GM13976 (cell line): ENCODE measurements at regions not wholly inside any gene's neighbourhood (a gene's known extent, or its start where the extent isn't known, plus 50 kb on each side); places are given as distances from the start of the nearest gene placed in this dataset.

Experiments used
- DNase-seq: peaks from one replicate; pipeline ENCODE4 v3.0.0; 2012; ENCODE audit warnings: low spot score
- CTCF ChIP-seq: IDR thresholded peaks from 2 replicates; pipeline ENCODE4 v1.5.1; 2012; ENCODE audit warnings: borderline replicate concordance, mild to moderate bottlenecking; ENCODE audit not compliant: insufficient read depth; ENCODE audit errors: extremely low read depth, missing control alignments, control extremely low read depth
- in situ Hi-C: fragments of 300-500 bp; cut with MboI; formaldehyde crosslinking; loops from one replicate; pipeline ENCODE4 v1.12.0; 2022; ENCODE audit warnings: low sequenced_read_pairs, mixed read lengths, inconsistent platforms; ENCODE audit not compliant: unreplicated experiment

- in situ Hi-C loops: no loop called here
- no peak for TF ChIP-seq CTCF
- no peak for DNase-seq
These were observed 466.5 kb upstream of the DYNLRB2 start for GRCh38 chr16:80074329-80074728.

GRCh38 chr16:80071964-80072456 is 468.8 kb upstream of the DYNLRB2 start:
- no peak for DNase-seq
- in situ Hi-C loops: no loop called here
- TF ChIP-seq CTCF: no peak

GRCh38 chr16:80066805-80067580 is 466.5 kb upstream of the MAF start:
- DNase-seq: no peak
- no peak for TF ChIP-seq CTCF
- in situ Hi-C loops: no loop called here

- in situ Hi-C loops: no loop called here
- no peak for DNase-seq
- TF ChIP-seq CTCF: no peak
These were observed 465.0 kb upstream of the MAF start for GRCh38 chr16:80065541-80065940.

GRCh38 chr16:80063713-80064069 is 463.2 kb upstream of the MAF start:
- TF ChIP-seq CTCF: no peak
- in situ Hi-C loops: no loop called here
- DNase-seq: no peak

GRCh38 chr16:80063031-80063712 is 462.6 kb upstream of the MAF start:
- TF ChIP-seq CTCF: no peak
- in situ Hi-C loops: no loop called here
- DNase-seq: no peak
